ENCODE measurements at regions not wholly inside any gene's neighbourhood (a gene's known extent, or its start where the extent isn't known, plus 50 kb on each side); places are given as distances from the start of the nearest gene placed in this dataset.
"Not testable (repeated sequence)": the region's sequence is repeated elsewhere in the genome, so short reads cannot be mapped to it uniquely, and the experiment has no call there.

GRCh38 chr10:128583125-128583524, 456.9 kb upstream of the MKI67 start:
- TF ChIP-seq CTCF (IDR thresholded peaks at IDR 0.05; ENCODE audit: poor library complexity); EZH2phosphoT487 (IDR thresholded peaks at IDR 0.05; ENCODE audit: low read depth, severe bottlenecking, unreplicated experiment): not testable (repeated sequence)
